GM23338 (cell line): ENCODE measurements at regions not wholly inside any gene's neighbourhood (a gene's known extent, or its start where the extent isn't known, plus 50 kb on each side); places are given as distances from the start of the nearest gene placed in this dataset.

Experiments
- ATAC-seq: fragments of 200-7000 bp; cut with Tn5 transposase; 3 replicates; pipeline ENCODE4 v1.9.1; 2020
- DNase-seq: peaks from one replicate; pipeline ENCODE4 v3.0.0-alpha.2; 2015; ENCODE audit warnings: low spot score
- H2AFZ ChIP-seq: fragments of 200-600 bp; sonication (generic); 2 replicates; pipeline ENCODE4 v1.8.0; 2016; ENCODE audit warnings: antibody characterized with exemption, mild to moderate bottlenecking, moderate library complexity
- H3F3A ChIP-seq: fragments of 200-600 bp; sonication (generic); replicated peaks from 2 replicates; pipeline ENCODE4 v1.8.0; 2017; ENCODE audit warnings: antibody characterized with exemption, mixed run types, low read depth
- H3K27ac ChIP-seq: fragments of 200-600 bp; sonication (generic); 2 replicates; pipeline ENCODE4 v1.6.1; 2016; ENCODE audit warnings: low read depth
- H3K27me3 ChIP-seq: fragments of 200-600 bp; sonication (generic); 2 replicates; pipeline ENCODE4 v1.8.0; 2016; ENCODE audit warnings: mild to moderate bottlenecking, mixed run types, moderate library complexity; ENCODE audit not compliant: insufficient read depth
- H3K36me3 ChIP-seq: fragments of 200-600 bp; sonication (generic); 2 replicates; pipeline ENCODE4 v1.8.0; 2016; ENCODE audit warnings: mild to moderate bottlenecking; ENCODE audit not compliant: insufficient read depth
- H3K4me1 ChIP-seq: fragments of 200-600 bp; sonication (generic); 2 replicates; pipeline ENCODE4 v1.8.0; 2016; ENCODE audit warnings: mild to moderate bottlenecking, moderate library complexity; ENCODE audit not compliant: insufficient read depth
- H3K4me2 ChIP-seq: fragments of 200-600 bp; sonication (generic); 2 replicates; pipeline ENCODE4 v1.7.1; 2017; ENCODE audit warnings: mixed run types
- H3K4me3 ChIP-seq: fragments of 200-600 bp; sonication (generic); 2 replicates; pipeline ENCODE4 v1.6.1; 2016; ENCODE audit warnings: mixed run types
- H3K79me2 ChIP-seq: fragments of 200-600 bp; sonication (generic); replicated peaks from 2 replicates; pipeline ENCODE4 v1.8.0; 2017; ENCODE audit warnings: mild to moderate bottlenecking; ENCODE audit not compliant: insufficient read depth
- H3K9me2 ChIP-seq: fragments of 200-600 bp; sonication (generic); 2 replicates; pipeline ENCODE4 v1.8.0; 2017; ENCODE audit not compliant: insufficient read depth
- H4K20me1 ChIP-seq: fragments of 200-600 bp; sonication (generic); replicated peaks from 2 replicates; pipeline ENCODE4 v1.8.0; 2017; ENCODE audit warnings: mild to moderate bottlenecking; ENCODE audit not compliant: insufficient read depth
- H3K27ac Mint-ChIP-seq: 2 replicates; pipeline ENCODE4 v1.8.0; 2020; ENCODE audit warnings: inconsistent platforms, mild to moderate bottlenecking, moderate library complexity, mixed read lengths
- H3K27me3 Mint-ChIP-seq: 3 replicates; pipeline ENCODE4 v1.8.0; 2022; ENCODE audit warnings: low read depth, mild to moderate bottlenecking, moderate library complexity, mixed read lengths, inconsistent platforms; ENCODE audit not compliant: insufficient read depth, poor library complexity
- H3K36me3 Mint-ChIP-seq: 3 replicates; pipeline ENCODE4 v1.8.0; 2021; ENCODE audit warnings: low read depth, mild to moderate bottlenecking, inconsistent platforms, moderate library complexity, mixed read lengths
- H3K4me1 Mint-ChIP-seq: 3 replicates; pipeline ENCODE4 v1.8.0; 2020; ENCODE audit warnings: mild to moderate bottlenecking, inconsistent platforms, mixed read lengths
- H3K4me3 Mint-ChIP-seq: 3 replicates; pipeline ENCODE4 v1.8.0; 2021; ENCODE audit warnings: moderate library complexity, mild to moderate bottlenecking, inconsistent platforms, mixed read lengths
- H3K9me3 Mint-ChIP-seq: 3 replicates; pipeline ENCODE4 v1.8.0; 2020; ENCODE audit warnings: moderate library complexity, mild to moderate bottlenecking, inconsistent platforms, mixed read lengths
- EZH2 ChIP-seq: fragments of 200-600 bp; sonication (generic); IDR thresholded peaks from one replicate; pipeline ENCODE4 v1.8.0; 2017; ENCODE audit warnings: antibody characterized with exemption, mild to moderate bottlenecking, low read depth; ENCODE audit not compliant: unreplicated experiment
- JUNB ChIP-seq: IDR thresholded peaks from one replicate; pipeline ENCODE4 v1.6.1; 2016; ENCODE audit warnings: antibody characterized with exemption; ENCODE audit not compliant: unreplicated experiment
- STAT1 ChIP-seq: IDR thresholded peaks from one replicate; pipeline ENCODE4 v1.6.1; 2016; ENCODE audit warnings: antibody characterized with exemption; ENCODE audit not compliant: unreplicated experiment
- TF ChIP-seq, protein P1 (sequence below): fragments of 250-450 bp; sonication (Bioruptor Pico); IDR thresholded peaks from 2 replicates; pipeline ENCODE4 v1.5.0; 2020; ENCODE audit warnings: mild to moderate bottlenecking, moderate library complexity
- TF ChIP-seq, protein P2 (sequence below): IDR thresholded peaks from 2 replicates; pipeline ENCODE4 v1.6.1; 2016; ENCODE audit warnings: antibody characterized with exemption

DNA sequence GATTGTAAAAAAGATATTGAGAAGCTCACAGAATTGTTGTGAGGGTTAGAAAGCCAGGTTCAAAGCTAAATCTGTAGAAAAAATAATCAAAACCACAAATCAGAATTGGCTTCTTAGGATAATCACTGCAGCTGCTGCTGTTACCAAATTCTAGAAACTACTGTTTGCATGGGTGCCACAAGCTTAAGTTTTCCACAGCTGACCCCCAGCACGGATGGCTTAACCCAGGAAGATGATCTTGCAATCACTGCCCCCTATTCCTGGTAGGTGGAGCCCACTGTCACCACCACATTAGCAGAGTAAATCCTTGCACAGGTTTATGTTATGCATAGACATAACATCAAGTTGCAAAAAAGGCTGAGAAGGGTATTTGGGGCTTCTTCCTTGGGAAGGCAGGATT lies 877.8 kb upstream of the ADGRL2 start (continued):
- TF ChIP-seq, protein P1, sequence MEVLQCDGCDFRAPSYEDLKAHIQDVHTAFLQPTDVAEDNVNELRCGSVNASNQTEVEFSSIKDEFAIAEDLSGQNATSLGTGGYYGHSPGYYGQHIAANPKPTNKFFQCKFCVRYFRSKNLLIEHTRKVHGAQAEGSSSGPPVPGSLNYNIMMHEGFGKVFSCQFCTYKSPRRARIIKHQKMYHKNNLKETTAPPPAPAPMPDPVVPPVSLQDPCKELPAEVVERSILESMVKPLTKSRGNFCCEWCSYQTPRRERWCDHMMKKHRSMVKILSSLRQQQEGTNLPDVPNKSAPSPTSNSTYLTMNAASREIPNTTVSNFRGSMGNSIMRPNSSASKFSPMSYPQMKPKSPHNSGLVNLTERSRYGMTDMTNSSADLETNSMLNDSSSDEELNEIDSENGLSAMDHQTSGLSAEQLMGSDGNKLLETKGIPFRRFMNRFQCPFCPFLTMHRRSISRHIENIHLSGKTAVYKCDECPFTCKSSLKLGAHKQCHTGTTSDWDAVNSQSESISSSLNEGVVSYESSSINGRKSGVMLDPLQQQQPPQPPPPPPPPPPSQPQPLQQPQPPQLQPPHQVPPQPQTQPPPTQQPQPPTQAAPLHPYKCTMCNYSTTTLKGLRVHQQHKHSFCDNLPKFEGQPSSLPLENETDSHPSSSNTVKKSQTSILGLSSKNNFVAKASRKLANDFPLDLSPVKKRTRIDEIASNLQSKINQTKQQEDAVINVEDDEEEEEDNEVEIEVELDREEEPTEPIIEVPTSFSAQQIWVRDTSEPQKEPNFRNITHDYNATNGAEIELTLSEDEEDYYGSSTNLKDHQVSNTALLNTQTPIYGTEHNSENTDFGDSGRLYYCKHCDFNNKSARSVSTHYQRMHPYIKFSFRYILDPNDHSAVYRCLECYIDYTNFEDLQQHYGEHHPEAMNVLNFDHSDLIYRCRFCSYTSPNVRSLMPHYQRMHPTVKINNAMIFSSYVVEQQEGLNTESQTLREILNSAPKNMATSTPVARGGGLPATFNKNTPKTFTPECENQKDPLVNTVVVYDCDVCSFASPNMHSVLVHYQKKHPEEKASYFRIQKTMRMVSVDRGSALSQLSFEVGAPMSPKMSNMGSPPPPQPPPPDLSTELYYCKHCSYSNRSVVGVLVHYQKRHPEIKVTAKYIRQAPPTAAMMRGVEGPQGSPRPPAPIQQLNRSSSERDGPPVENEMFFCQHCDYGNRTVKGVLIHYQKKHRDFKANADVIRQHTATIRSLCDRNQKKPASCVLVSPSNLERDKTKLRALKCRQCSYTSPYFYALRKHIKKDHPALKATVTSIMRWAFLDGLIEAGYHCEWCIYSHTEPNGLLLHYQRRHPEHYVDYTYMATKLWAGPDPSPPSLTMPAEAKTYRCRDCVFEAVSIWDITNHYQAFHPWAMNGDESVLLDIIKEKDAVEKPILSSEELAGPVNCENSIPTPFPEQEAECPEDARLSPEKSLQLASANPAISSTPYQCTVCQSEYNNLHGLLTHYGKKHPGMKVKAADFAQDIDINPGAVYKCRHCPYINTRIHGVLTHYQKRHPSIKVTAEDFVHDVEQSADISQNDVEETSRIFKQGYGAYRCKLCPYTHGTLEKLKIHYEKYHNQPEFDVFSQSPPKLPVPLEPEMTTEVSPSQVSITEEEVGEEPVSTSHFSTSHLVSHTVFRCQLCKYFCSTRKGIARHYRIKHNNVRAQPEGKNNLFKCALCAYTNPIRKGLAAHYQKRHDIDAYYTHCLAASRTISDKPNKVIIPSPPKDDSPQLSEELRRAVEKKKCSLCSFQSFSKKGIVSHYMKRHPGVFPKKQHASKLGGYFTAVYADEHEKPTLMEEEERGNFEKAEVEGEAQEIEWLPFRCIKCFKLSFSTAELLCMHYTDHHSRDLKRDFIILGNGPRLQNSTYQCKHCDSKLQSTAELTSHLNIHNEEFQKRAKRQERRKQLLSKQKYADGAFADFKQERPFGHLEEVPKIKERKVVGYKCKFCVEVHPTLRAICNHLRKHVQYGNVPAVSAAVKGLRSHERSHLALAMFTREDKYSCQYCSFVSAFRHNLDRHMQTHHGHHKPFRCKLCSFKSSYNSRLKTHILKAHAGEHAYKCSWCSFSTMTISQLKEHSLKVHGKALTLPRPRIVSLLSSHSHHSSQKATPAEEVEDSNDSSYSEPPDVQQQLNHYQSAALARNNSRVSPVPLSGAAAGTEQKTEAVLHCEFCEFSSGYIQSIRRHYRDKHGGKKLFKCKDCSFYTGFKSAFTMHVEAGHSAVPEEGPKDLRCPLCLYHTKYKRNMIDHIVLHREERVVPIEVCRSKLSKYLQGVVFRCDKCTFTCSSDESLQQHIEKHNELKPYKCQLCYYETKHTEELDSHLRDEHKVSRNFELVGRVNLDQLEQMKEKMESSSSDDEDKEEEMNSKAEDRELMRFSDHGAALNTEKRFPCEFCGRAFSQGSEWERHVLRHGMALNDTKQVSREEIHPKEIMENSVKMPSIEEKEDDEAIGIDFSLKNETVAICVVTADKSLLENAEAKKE (CRISPR knock-in tag): no peak
- no peak for TF ChIP-seq JUNB
- TF ChIP-seq EZH2: no peak
- TF ChIP-seq, protein P2, sequence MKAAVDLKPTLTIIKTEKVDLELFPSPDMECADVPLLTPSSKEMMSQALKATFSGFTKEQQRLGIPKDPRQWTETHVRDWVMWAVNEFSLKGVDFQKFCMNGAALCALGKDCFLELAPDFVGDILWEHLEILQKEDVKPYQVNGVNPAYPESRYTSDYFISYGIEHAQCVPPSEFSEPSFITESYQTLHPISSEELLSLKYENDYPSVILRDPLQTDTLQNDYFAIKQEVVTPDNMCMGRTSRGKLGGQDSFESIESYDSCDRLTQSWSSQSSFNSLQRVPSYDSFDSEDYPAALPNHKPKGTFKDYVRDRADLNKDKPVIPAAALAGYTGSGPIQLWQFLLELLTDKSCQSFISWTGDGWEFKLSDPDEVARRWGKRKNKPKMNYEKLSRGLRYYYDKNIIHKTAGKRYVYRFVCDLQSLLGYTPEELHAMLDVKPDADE: no peak
- no peak for TF ChIP-seq STAT1

GRCh38 chr1:80919426-80919825 lies 881.3 kb upstream of the ADGRL2 start:
- Mint-ChIP-seq H3K27ac (no peak overlapping the region), H3K4me1 (no peaks in the 10 kb centered on the region), H3K36me3 (no peaks in the 10 kb centered on the region), H3K4me3 (no peak overlapping the region), H3K9me3 (no peaks in the 10 kb centered on the region; the same call in 2 of the 3 replicates), H3K27me3 (no peaks in the 10 kb centered on the region)
- TF ChIP-seq JUNB (no peak), STAT1 (no peak)
- H3F3A ChIP-seq: no peaks in the 10 kb centered on the region
- H3K36me3 ChIP-seq: no peaks in the 10 kb centered on the region
- H3K9me2 ChIP-seq: no peaks in the 10 kb centered on the region
- H3K27me3 ChIP-seq: no peaks in the 10 kb centered on the region
- H3K4me3 ChIP-seq: no peak overlapping the region
- no peak overlapping the region for H3K27ac ChIP-seq
- no peak for ATAC-seq
- H3K4me2 ChIP-seq: no peak overlapping the region
- H3K4me1 ChIP-seq: no peaks in the 10 kb centered on the region
- DNase-seq: no peak
- H2AFZ ChIP-seq: no peak overlapping the region
- H4K20me1 ChIP-seq: no peaks in the 10 kb centered on the region
- no peaks in the 10 kb centered on the region for H3K79me2 ChIP-seq
